Esophagus muscularis mucosa (tissue), 4 donors: ENCODE measurements at regions not wholly inside any gene's neighbourhood (a gene's known extent, or its start where the extent isn't known, plus 50 kb on each side); places are given as distances from the start of the nearest gene placed in this dataset.
"Not testable (repeated sequence)": the region's sequence is repeated elsewhere in the genome, so short reads cannot be mapped to it uniquely, and the experiment has no call there.

Experiments used
- DNase-seq: peaks from one replicate; pipeline ENCODE4 v3.0.0-alpha.2; 2017; ENCODE audit errors: extremely low spot score
- H3K27ac ChIP-seq, 4 donors: fragments of 200-600 bp; sonication (generic); replicated peaks in 1 of 4; 1 replicate in 3 of 4; 2 replicates in 1 of 4; pipeline ENCODE4 v1.5.1; 2016 to 2019; ENCODE audit warnings: mild to moderate bottlenecking in 1 of 4
- H3K27me3 ChIP-seq, 4 donors: fragments of 200-600 bp; sonication (generic); one replicate each; pipeline versions ENCODE4 v1.5.1 to v1.6.0; 2016 to 2019
- H3K36me3 ChIP-seq, 4 donors: fragments of 200-600 bp; sonication (generic); one replicate each; pipeline ENCODE4 v1.5.1; 2016 to 2019
- H3K4me1 ChIP-seq, 4 donors: fragments of 200-600 bp; sonication (generic); one replicate each; pipeline ENCODE4 v1.5.1; 2016 to 2019
- H3K4me3 ChIP-seq, 4 donors: fragments of 200-600 bp; sonication (generic); 1 replicate in 2 of 4; 2 replicates in 2 of 4; pipeline ENCODE4 v1.5.1; 2016 to 2019; ENCODE audit warnings: mild to moderate bottlenecking in 4 of 4, moderate library complexity in 1 of 4
- H3K9me3 ChIP-seq, 4 donors: fragments of 200-600 bp; sonication (generic); 1 replicate in 3 of 4; 2 replicates in 1 of 4; pipeline ENCODE4 v1.5.1; 2016 to 2019
- EP300 ChIP-seq: sonication (generic); formaldehyde crosslinking; IDR thresholded peaks from one replicate; pipeline ENCODE4 v1.6.1; 2017; ENCODE audit warnings: antibody characterized with exemption
- POLR2A ChIP-seq: fragments of 450-650 bp; IDR thresholded peaks from one replicate; pipeline ENCODE4 v1.6.1; 2017; ENCODE audit warnings: antibody characterized with exemption, moderate library complexity, mild to moderate bottlenecking, low read depth
- POLR2AphosphoS5 ChIP-seq, 2 donors: sonication (generic); formaldehyde crosslinking; IDR thresholded peaks; one replicate each; pipeline ENCODE4 v1.6.1; 2017; ENCODE audit warnings: antibody characterized with exemption in 2 of 2
- WGBS: methylation state at CpG from one replicate; pipeline ENCODE4 v1.1.5; 2018; 5-methylcytosine and 5-hydroxymethylcytosine counted together
- intact Hi-C: fragments of 100-400 bp; cut with DNase I; formaldehyde crosslinking; loops from one replicate; pipeline ENCODE4 v1.15.1; 2023
- TF ChIP-seq, protein P1 (sequence below), 3 experiments: fragments of 200-600 bp in 2 of 3; fragments of 450-650 bp in 1 of 3; sonication (generic) in 2 of 3; IDR thresholded peaks; one replicate each; pipeline ENCODE4 v1.5.1; 2017 to 2019; ENCODE audit warnings: antibody characterized with exemption in 3 of 3, mild to moderate bottlenecking in 2 of 3, moderate library complexity in 1 of 3

DNA sequence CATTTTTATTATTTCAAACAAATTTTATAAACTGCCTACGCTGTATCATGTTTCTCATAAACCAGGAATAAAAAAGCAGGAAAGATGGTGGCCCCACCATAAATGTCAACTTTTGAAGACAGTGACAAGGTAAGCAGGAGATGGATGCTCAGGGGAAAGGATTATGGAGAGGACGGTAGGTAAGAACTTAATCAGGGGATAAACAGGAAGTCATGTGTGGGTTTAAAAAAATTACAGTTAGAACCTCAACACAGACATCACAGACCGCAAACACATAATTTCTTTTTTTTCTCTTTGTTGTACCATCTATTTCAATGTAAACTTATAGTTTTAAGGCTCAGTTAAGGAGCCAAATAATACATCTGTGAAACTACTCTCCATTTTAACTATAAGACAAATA lies 575.2 kb upstream of the SLC8A1 start:
- Histone ChIP-seq H3K4me1 (no peaks in the 10 kb centered on the region), H3K9me3 (no peaks in the 10 kb centered on the region), H3K27ac (no peak overlapping the region), H3K36me3 (no peaks in the 10 kb centered on the region), H3K4me3 (no peak overlapping the region), H3K27me3 (no peaks in the 10 kb centered on the region)
- intact Hi-C loops: no loop called here
- 82% methylated on average over 3 of the region's 3 CpGs for WGBS
- TF ChIP-seq EP300 (no peak), POLR2AphosphoS5 (IDR thresholded peaks at IDR 0.05) (no peak), POLR2A (no peak)
- TF ChIP-seq, protein P1, sequence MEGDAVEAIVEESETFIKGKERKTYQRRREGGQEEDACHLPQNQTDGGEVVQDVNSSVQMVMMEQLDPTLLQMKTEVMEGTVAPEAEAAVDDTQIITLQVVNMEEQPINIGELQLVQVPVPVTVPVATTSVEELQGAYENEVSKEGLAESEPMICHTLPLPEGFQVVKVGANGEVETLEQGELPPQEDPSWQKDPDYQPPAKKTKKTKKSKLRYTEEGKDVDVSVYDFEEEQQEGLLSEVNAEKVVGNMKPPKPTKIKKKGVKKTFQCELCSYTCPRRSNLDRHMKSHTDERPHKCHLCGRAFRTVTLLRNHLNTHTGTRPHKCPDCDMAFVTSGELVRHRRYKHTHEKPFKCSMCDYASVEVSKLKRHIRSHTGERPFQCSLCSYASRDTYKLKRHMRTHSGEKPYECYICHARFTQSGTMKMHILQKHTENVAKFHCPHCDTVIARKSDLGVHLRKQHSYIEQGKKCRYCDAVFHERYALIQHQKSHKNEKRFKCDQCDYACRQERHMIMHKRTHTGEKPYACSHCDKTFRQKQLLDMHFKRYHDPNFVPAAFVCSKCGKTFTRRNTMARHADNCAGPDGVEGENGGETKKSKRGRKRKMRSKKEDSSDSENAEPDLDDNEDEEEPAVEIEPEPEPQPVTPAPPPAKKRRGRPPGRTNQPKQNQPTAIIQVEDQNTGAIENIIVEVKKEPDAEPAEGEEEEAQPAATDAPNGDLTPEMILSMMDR (IDR thresholded peaks at IDR 0.05): no peak
- DNase-seq: no peak

DNA sequence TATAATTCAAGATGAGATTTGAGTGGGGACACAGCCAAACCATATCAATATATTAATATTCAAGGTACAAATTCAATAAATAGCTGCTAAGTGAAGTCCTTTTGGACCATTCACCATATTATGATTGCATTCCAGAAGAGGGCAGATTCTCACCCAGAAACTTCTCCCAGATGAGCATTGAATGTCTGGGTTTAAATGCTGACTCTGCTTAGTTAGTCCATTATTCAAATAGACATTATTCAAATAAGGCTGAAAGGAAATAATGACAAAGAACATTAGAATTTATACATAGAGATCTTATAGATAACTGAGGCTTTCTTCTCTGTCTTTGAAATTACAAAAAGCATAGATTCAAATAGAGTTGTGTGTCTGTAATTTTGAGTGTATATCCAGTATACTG lies 579.4 kb upstream of the SLC8A1 start:
- Histone ChIP-seq H3K36me3 (no peaks in the 10 kb centered on the region), H3K27me3 (no peaks in the 10 kb centered on the region), H3K9me3 (no peaks in the 10 kb centered on the region), H3K27ac (no peak overlapping the region), H3K4me1 (no peaks in the 10 kb centered on the region), H3K4me3 (no peak overlapping the region)
- DNase-seq: no peak
- TF ChIP-seq, protein P1 (IDR thresholded peaks at IDR 0.05): no peak
- TF ChIP-seq POLR2AphosphoS5 (IDR thresholded peaks at IDR 0.05): no peak
- no peak for TF ChIP-seq EP300
- TF ChIP-seq POLR2A: no peak
- intact Hi-C loops: no loop called here

DNA sequence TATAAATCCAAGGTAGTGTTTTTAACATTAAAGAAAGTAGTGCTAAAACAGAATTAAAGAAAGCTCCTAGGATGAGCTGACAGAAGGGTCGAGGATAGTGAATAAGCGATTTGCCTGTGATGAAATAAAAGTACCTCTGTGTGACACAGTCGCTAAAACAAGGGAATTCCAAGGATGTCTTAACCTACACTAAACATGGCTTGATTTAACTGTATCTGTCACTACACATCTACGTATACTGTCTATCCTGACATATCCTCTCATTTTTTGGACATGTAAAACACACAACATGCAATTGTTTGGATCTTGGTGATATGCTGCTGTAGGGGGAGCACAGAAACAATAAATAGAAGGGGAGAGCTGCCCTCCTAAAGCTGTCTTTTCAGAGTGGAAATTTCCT lies 580.8 kb upstream of the SLC8A1 start:
- H3K36me3 ChIP-seq: no peaks in the 10 kb centered on the region
- H3K9me3 ChIP-seq: no peaks in the 10 kb centered on the region
- no peaks in the 10 kb centered on the region for H3K4me1 ChIP-seq
- TF ChIP-seq POLR2AphosphoS5 (IDR thresholded peaks at IDR 0.05) (no peak), POLR2A (no peak), EP300 (no peak)
- TF ChIP-seq, protein P1 (IDR thresholded peaks at IDR 0.05): no peak
- 84% methylated on average over 4 of the region's 4 CpGs for WGBS
- DNase-seq: no peak
- no peak overlapping the region for H3K4me3 ChIP-seq
- intact Hi-C loops: no loop called here
- no peaks in the 10 kb centered on the region for H3K27me3 ChIP-seq
- no peak overlapping the region for H3K27ac ChIP-seq

DNA sequence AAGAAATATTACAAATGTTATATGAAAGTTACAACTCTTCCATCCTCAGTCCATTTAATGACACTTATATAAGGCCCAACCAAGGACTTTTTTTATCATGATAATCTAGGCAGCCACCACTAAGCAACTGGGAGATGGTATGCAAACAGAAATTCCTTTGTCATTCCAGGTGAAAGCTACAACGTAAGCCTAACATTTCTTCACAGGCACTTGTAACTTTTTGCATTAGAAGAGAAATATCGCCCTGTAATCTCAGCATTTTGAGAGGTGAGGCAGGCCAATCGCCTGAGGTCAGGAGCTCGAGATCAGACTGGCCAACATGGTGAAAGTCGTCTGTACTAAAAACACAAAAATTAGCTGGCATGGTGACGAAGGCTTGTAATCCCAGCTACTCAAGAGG lies 581.2 kb upstream of the SLC8A1 start:
- Histone ChIP-seq H3K36me3 (no peaks in the 10 kb centered on the region), H3K27me3 (no peaks in the 10 kb centered on the region), H3K4me3 (no peak overlapping the region), H3K9me3 (no peaks in the 10 kb centered on the region), H3K4me1 (no peaks in the 10 kb centered on the region), H3K27ac (no peak overlapping the region)
- intact Hi-C loops: no loop called here
- WGBS: 86% methylated on average over 6 of the region's 6 CpGs
- no peak for DNase-seq
- TF ChIP-seq, protein P1 (IDR thresholded peaks at IDR 0.05): no peak
- TF ChIP-seq POLR2AphosphoS5 (IDR thresholded peaks at IDR 0.05): no peak
- no peak for TF ChIP-seq POLR2A
- no peak for TF ChIP-seq EP300

DNA sequence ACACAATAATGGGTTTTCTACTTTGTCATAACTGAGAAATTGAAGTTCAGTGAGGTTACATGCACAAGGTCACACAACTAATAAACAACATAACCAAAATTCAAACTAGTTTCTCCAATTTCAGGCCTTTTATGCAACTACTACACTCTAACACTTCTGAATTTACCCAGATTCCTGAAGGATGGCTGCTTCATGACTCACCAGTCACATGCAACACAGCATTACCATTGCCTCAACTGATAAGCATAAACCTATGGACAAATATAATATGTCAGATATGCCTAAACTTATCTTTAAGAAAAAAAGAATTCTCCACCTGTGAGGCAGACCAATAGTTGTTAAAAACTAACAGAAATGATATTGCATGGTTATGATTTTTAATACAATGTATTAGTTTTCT lies 586.5 kb upstream of the SLC8A1 start:
- no peaks in the 10 kb centered on the region for H3K4me1 ChIP-seq
- TF ChIP-seq POLR2A: no peak
- no peak for TF ChIP-seq EP300
- no peak for TF ChIP-seq POLR2AphosphoS5 (IDR thresholded peaks at IDR 0.05)
- TF ChIP-seq, protein P1 (IDR thresholded peaks at IDR 0.05): no peak
- H3K9me3 ChIP-seq: no peaks in the 10 kb centered on the region
- no peak overlapping the region for H3K4me3 ChIP-seq
- no peak for DNase-seq
- H3K27ac ChIP-seq: no peak overlapping the region
- H3K27me3 ChIP-seq: no peaks in the 10 kb centered on the region
- intact Hi-C loops: no loop called here
- no peaks in the 10 kb centered on the region for H3K36me3 ChIP-seq

DNA sequence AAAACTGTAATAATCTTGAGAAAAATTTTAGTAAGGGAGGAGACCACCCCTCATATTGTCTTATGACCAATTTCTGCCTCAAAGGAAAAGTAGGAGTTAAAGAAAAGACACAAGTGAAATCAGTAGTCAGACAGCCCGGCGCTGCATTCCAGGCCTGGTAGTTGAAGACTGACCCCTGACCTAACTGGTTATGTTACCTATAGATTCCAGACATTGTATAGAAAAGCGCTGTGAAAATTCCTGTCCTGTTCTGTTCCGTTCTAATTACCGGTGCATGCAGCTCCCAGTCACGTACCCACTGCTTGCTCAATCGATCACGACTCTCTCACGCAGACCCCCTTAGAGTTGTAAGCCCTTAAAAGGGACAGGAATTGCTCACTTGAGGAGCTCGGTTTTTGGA lies 587.9 kb upstream of the SLC8A1 start:
- DNase-seq, H3K4me1 ChIP-seq, intact Hi-C loops, H3K9me3 ChIP-seq, H3K27ac ChIP-seq, H3K27me3 ChIP-seq, H3K4me3 ChIP-seq, H3K36me3 ChIP-seq: not testable (repeated sequence)
- WGBS: 79% methylated on average over 10 of the region's 10 CpGs
